ENCODE measurements at regions not wholly inside any gene's neighbourhood (a gene's known extent, or its start where the extent isn't known, plus 50 kb on each side); places are given as distances from the start of the nearest gene placed in this dataset.

- no peaks in the 10 kb centered on the region for H3K27me3 ChIP-seq
- intact Hi-C loops (cut with DNase I): no loop called here
- no peak overlapping the region for H3K4me3 ChIP-seq (replicated peaks in 1 of 3)
- H3K36me3 ChIP-seq: no peaks in the 10 kb centered on the region
- DNase-seq: no peak
- H3K27ac ChIP-seq: no peak overlapping the region
- 92 to 95% methylated on average over 4 of the region's 4 CpGs for WGBS, 2 donors
- H3K9me3 ChIP-seq: no peaks in the 10 kb centered on the region
- H3K4me1 ChIP-seq: no peaks in the 10 kb centered on the region
- TF ChIP-seq CTCF (IDR thresholded peaks at IDR 0.05) (no peak), POLR2A (IDR thresholded peaks at IDR 0.05) (no peak)
These were observed 928.9 kb downstream of the TFAP2A start for GRCh38 chr6:9485992-9486391.

GRCh38 chr6:9484686-9485085, 930.2 kb downstream of the TFAP2A start:
- intact Hi-C loops (cut with DNase I): no loop called here
- H3K4me3 ChIP-seq (replicated peaks in 1 of 3): no peak overlapping the region
- no peak for DNase-seq
- 82 to 88% methylated on average over 1 of the region's 1 CpG for WGBS, 2 donors
- no peak for TF ChIP-seq CTCF (IDR thresholded peaks at IDR 0.05)
- TF ChIP-seq POLR2A (IDR thresholded peaks at IDR 0.05): no peak
- H3K27ac ChIP-seq: no peak overlapping the region
- H3K36me3 ChIP-seq: no peaks in the 10 kb centered on the region
- H3K27me3 ChIP-seq: no peaks in the 10 kb centered on the region
- H3K9me3 ChIP-seq: no peaks in the 10 kb centered on the region
- no peaks in the 10 kb centered on the region for H3K4me1 ChIP-seq

GRCh38 chr6:9484091-9484490, 930.8 kb downstream of the TFAP2A start:
- H3K9me3 ChIP-seq: no peaks in the 10 kb centered on the region
- no peaks in the 10 kb centered on the region for H3K4me1 ChIP-seq
- H3K36me3 ChIP-seq: no peaks in the 10 kb centered on the region
- DNase-seq: no peak
- intact Hi-C loops (cut with DNase I): no loop called here
- H3K27ac ChIP-seq: no peak overlapping the region
- TF ChIP-seq CTCF (IDR thresholded peaks at IDR 0.05) (no peak), POLR2A (IDR thresholded peaks at IDR 0.05) (no peak)
- no peak overlapping the region for H3K4me3 ChIP-seq (replicated peaks in 1 of 3)
- no peaks in the 10 kb centered on the region for H3K27me3 ChIP-seq
- 82 to 83% methylated on average over 3 of the region's 3 CpGs for WGBS, 2 donors

- H3K27me3 ChIP-seq: no peaks in the 10 kb centered on the region
- no peak for TF ChIP-seq CTCF (IDR thresholded peaks at IDR 0.05)
- no peak for TF ChIP-seq POLR2A (IDR thresholded peaks at IDR 0.05)
- no peak overlapping the region for H3K4me3 ChIP-seq (replicated peaks in 1 of 3)
- no peaks in the 10 kb centered on the region for H3K4me1 ChIP-seq
- no peak overlapping the region for H3K27ac ChIP-seq
- intact Hi-C loops (cut with DNase I): no loop called here
- no peaks in the 10 kb centered on the region for H3K36me3 ChIP-seq
- 53 to 55% methylated on average over 5 of the region's 5 CpGs for WGBS, 2 donors
- H3K9me3 ChIP-seq: no peaks in the 10 kb centered on the region
- no peak for DNase-seq
These were observed 932.7 kb downstream of the TFAP2A start for GRCh38 chr6:9482030-9482738.

GRCh38 chr6:9481292-9482029, 933.4 kb downstream of the TFAP2A start:
- H3K4me3 ChIP-seq (replicated peaks in 1 of 3): no peak overlapping the region
- 53 to 56% methylated on average over 7 of the region's 7 CpGs for WGBS, 2 donors
- H3K27ac ChIP-seq: no peak overlapping the region
- no peaks in the 10 kb centered on the region for H3K9me3 ChIP-seq
- H3K36me3 ChIP-seq: no peaks in the 10 kb centered on the region
- no peaks in the 10 kb centered on the region for H3K27me3 ChIP-seq
- no peak for DNase-seq
- H3K4me1 ChIP-seq: no peaks in the 10 kb centered on the region
- TF ChIP-seq POLR2A (IDR thresholded peaks at IDR 0.05) (no peak), CTCF (IDR thresholded peaks at IDR 0.05) (no peak)
- intact Hi-C loops (cut with DNase I): no loop called here
